ENCODE measurements at regions not wholly inside any gene's neighbourhood (a gene's known extent, or its start where the extent isn't known, plus 50 kb on each side); places are given as distances from the start of the nearest gene placed in this dataset.
A peak's percentile ranks its signal among the peaks of the same experiment; 100 is the strongest.

DNA sequence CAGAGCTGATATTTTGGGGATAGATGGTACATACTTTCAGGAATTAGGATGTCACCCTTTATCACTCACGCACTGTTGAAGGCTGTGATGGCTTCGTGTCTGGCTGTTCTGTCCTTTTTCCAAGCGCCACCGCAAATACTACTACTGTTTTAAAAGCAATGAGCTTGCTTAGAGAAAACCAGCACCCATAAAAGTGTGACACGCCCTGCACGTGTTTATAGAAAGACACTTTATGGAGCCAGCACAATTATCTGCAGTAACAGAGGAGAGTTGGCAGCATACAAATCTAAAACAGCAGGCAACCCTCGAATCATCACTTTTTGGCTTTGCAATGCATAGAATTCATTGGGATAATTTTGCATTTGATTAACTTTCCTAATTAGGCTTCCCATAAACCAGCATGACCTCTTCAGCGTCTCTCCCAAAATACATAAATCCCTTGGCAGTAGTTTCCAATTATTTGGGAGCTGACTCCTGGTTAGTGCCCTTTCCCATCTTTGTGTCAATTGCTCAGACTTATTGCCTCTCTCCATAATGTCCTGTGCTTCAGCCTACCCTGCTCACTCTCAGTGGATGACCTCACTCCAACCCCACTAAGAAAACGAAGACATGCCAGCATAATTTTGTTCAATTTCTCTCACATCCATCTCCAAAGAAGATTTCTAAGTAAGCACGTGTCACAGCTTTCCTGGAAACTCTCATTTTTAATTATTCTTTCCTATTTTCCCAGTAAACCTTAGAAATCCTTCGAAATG lies 118.7 kb upstream of the LARGE1 start:
- DNase-seq (ENCODE audit: low read depth in 4 of 4, low spot score in 3 of 4) = no peak

- no peak for DNase-seq (ENCODE audit: low read depth in 4 of 4, low spot score in 3 of 4)
Observed at GRCh38 chr22:34045311-34045710, 125.0 kb upstream of the LARGE1 start.

DNA sequence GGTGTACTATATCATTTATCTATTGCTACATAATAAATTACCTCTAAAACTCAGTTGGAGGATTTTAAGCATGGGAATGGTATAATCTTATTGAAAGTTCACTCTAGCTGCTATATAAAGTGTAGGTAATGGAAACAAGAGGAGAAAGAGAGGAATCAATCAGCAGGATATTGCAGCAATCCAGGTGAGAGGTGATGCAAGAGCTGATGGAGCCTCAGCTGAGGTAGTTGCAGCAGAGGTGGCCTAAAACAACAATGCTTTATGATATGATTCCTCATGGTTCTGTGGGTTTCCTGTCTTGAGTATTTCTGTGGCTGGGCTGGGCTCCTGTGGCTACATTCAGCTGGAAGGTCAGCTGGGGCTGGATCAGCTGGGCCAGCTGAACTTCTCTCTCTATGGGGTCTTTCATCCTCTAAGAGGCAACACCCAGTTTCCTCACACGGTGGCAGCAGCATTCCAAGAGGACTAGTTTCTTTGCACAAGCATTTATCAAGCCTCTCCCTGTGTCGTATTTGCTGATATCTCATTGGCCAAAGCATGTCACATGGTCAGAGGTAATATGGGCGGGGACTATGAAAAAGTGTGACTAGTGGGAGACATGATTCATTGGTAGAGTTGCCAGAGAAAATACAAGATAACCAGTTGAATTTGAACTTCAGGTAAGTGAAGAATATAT lies 135.4 kb upstream of the LARGE1 start:
- no peak for DNase-seq (ENCODE audit: low read depth in 4 of 4, low spot score in 3 of 4)

DNA sequence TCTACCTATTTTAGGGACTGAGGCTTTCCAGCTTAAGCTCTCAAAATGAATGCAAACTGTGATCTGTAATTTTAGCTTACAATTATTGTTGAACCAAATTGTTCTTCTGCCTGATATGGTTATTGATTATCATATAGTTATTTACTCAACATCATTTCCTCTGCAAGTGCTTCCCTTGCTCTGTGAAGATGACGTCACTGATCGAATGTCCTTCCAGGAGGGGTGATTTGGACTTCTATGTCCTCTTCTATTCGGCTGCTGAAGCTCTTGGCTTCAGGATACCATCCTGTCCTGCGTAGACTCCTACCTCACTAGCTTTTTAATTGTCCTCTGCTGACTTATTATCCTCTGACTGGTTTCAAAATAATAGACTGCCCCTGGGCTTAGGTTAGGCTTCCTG lies 137.4 kb upstream of the LARGE1 start:
- no peak for DNase-seq (ENCODE audit: low read depth in 4 of 4, low spot score in 3 of 4)

DNA sequence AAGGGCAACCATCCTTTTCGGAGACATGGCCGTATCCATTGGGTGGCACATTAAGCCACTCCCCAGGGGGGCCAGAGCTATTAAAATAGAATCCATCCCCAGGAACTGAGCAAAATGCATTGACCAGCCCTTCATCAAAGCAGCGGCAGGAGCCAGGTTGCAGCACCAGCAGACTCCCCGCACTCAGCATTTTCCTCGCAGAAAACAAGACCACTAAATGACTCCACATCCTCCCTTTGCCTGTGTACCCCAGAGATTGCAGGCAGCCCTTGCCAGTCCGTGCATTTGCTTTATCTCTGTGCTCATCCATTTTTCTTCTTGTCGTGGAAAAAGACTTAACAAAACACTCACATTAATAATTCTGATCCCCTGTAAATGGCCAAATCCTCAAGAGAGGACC lies 144.4 kb upstream of the LARGE1 start:
- no peak for DNase-seq (ENCODE audit: low read depth in 4 of 4, low spot score in 3 of 4)

GRCh38 chr22:34067031-34067430 lies 146.8 kb upstream of the LARGE1 start:
- no peak for DNase-seq (ENCODE audit: low read depth in 4 of 4, low spot score in 3 of 4)

- no peak for DNase-seq (ENCODE audit: low read depth in 4 of 4, low spot score in 3 of 4)
Observed at GRCh38 chr22:34068001-34068400, 147.7 kb upstream of the LARGE1 start.

DNA sequence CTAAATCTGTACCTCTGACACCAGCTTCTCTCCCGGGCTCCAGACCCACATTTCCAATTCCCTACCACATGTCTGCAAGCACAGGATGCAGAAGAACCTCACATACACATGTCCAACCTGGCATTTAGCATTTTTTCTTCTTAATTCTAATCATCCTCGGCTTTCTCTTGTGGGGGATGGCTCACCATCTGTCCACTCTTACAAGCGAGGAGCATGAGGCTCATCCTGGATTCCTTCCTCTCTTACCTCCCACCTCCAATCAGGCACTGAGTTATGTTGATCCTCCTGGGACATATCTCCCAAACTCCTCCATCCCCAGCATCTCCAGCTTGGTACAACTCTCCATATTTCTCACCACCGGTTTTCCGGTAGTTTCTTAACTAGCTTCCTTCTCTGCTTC lies 149.8 kb upstream of the LARGE1 start:
- DNase-seq (ENCODE audit: low read depth in 4 of 4, low spot score in 3 of 4) = no peak

GRCh38 chr22:34070531-34070930 lies 150.3 kb upstream of the LARGE1 start:
- no peak for DNase-seq (ENCODE audit: low read depth in 4 of 4, low spot score in 3 of 4)

GRCh38 chr22:34072585-34072984 lies 152.3 kb upstream of the LARGE1 start:
- DNase-seq (ENCODE audit: low read depth in 4 of 4, low spot score in 3 of 4) = no peak

- DNase-seq (ENCODE audit: low read depth in 4 of 4, low spot score in 3 of 4) = no peak
Observed at GRCh38 chr22:34080433-34080832, 160.2 kb upstream of the LARGE1 start.

- DNase-seq (ENCODE audit: low read depth in 4 of 4, low spot score in 3 of 4) = no peak
Observed at GRCh38 chr22:34096770-34097169, 176.5 kb upstream of the LARGE1 start.

DNA sequence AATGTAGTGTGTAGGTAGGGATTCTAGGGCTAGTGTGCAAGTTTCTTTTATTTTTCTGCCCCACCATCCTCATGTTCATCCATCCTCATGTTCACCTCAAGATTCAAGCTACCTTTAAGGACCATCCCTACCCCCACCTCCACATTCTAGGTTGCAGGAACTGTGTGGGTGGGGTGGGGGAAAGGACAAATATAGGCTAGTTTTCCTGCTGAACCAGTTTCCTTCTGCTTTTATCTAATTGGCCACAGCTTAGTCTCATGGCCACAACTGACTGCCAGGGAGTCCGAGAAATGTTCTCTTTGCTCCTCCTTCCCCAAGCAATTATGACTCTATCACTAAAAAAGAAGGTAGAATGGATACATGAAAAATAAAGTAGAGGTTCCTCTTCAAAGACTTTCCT lies 179.0 kb upstream of the LARGE1 start:
- DNase-seq (ENCODE audit: low read depth in 4 of 4, low spot score in 3 of 4) = no peak

DNA sequence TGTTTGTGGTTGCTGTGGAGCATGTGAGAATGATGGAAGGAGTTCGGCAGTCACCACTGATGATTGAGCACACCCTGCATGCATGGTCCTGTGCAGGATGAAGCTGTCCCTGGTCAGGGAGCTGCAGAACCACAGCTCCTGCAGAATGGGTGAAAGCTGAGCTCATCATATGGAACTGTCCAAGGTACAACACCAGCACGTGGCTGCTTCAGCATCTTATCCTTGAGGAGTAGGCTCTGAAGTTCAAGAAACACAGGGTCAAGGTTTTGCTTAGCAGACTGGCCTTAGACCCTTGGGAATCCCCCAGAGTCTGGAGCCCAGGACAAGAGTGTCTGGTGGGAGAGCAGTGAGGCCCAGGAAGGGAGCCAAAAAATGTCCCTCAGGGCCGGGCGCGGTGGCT lies 182.4 kb upstream of the LARGE1 start:
- peak in 1 of 4 donors; percentile 6 for DNase-seq (ENCODE audit: low read depth in 4 of 4, low spot score in 3 of 4)

GRCh38 chr22:34105461-34106062 lies 185.3 kb upstream of the LARGE1 start:
- DNase-seq (ENCODE audit: low read depth in 4 of 4, low spot score in 3 of 4) = peak; percentile 31 to 51 (median 40)

DNA sequence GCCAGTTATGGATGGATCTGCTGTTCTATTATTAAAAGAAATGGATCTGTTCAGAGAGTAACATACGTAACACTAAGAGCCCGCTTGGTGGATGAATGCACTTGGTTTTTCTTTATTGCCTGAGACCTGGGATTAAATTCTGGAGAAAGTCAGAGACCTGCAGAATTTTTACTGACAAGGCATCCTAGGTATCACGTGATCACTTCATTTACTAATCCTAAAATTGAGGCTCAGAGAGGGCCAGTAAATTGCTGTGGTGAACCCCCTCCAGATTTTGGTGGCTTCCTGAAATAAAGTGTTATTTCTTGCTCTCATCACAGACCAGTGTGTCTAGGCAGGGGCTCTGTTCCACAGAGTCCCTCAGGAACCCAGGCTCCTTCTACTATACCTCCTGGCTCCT lies 187.9 kb upstream of the LARGE1 start:
- no peak for DNase-seq (ENCODE audit: low read depth in 4 of 4, low spot score in 3 of 4)

DNA sequence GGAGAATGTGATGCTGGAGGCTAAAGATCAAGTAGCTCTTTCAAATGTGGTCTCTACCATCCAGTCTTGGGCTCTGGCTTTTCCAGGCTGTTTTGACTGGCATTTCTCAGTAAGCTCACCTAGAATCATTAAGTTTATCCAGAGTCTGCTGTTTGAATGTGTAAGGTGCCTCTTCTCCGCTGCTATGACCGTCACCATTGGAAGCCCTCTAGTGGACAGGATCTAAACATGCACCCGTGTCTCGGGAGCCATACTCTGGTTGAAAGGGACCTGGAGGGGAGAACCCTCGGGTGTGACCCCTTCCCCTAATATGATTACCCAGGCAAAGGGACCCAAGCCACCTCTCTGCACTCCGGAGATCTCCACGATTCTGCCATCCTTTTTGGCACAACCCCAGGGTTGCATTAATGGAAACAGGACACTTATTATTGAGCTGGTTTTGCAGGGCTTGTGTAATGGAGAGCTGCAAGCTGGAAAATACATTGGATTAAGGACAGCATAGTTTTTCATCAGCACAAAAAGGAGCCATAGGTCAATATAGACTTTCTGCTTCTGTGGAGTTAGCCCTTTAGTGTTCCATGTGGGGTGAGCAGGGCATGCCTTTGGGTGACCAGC lies 191.0 kb upstream of the LARGE1 start:
- peak in 2 of 4 donors; percentile 14 to 16 for DNase-seq (ENCODE audit: low read depth in 4 of 4, low spot score in 3 of 4)

- no peak for DNase-seq (ENCODE audit: low read depth in 4 of 4, low spot score in 3 of 4)
Observed at GRCh38 chr22:34113381-34113780, 193.1 kb upstream of the LARGE1 start.

DNA sequence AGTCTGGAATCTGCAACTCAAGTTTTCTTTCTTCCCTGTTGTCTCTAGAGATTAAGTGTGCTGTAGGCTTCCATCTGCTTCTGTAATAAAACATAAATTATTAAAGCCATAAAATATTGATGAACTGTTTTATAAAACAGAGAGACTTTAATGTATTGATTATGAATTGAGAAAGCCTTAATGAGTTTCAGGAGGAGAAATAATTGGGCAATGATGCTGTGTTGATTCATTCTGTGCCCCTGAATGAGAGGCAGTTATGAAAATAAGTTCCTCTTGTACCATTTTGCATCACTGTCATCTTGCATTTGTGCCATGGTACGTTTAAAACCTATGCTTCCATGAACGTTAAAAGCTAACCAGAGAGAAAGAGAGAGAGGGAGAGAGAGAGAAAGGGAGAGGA lies 194.1 kb upstream of the LARGE1 start:
- no peak for DNase-seq (ENCODE audit: low read depth in 4 of 4, low spot score in 3 of 4)

GRCh38 chr22:34115722-34116121 lies 195.4 kb upstream of the LARGE1 start:
- DNase-seq (ENCODE audit: low read depth in 4 of 4, low spot score in 3 of 4) = no peak

DNA sequence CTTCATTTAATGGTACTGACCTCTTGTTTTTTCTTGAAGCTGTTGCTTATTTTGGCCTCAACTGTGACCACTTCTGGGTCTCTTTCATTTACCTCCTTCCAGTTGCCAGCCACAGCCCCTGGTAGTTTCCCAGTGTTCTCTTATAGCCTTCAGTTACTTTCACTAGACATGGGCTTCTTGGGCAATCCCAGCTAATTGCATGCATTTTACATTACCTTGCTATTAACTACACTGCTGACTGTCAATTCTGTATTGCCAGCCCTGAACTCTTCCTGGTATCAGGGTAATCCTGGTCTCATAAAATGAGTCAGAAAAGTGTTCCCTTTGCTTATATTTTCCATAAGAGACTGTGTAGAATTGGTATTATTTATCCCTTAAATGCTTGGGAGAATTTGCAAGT lies 195.8 kb upstream of the LARGE1 start:
- DNase-seq (ENCODE audit: low read depth in 4 of 4, low spot score in 3 of 4) = no peak

DNA sequence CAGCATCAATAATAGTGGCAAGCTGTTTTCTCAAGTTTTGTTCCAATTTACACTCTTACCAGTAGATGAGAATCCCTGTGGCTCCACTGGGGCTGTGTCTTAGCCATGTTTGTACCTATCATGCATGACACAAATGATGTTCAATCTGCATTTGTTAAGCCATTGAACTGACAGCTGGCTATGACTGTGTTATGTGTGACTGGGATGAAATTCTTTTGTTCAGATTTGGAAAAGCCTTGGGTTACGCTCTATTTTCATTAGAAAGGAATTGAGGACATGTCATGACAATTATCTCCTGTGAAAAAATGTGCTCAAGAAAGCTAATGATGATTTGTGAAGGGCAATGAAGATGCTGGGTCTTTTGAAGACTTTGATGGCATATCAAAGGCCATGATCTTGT lies 201.8 kb upstream of the LARGE1 start:
- DNase-seq (ENCODE audit: low read depth in 4 of 4, low spot score in 3 of 4) = no peak

All from right renal pelvis (tissue), 4 donors.